Neural progenitor cell (in vitro differentiated cells): ENCODE measurements at regions not wholly inside any gene's neighbourhood (a gene's known extent, or its start where the extent isn't known, plus 50 kb on each side); places are given as distances from the start of the nearest gene placed in this dataset.

Source experiments
- EZH2phosphoT487 ChIP-seq: fragments of 200-600 bp; sonication (generic); IDR thresholded peaks from 2 replicates; pipeline ENCODE4 v1.6.1; 2017; ENCODE audit warnings: antibody characterized with exemption
- TF ChIP-seq, protein P1 (sequence below): fragments of 200-600 bp; sonication (generic); IDR thresholded peaks from 2 replicates; pipeline ENCODE4 v1.5.1; 2017; ENCODE audit warnings: antibody characterized with exemption, mild to moderate bottlenecking

DNA sequence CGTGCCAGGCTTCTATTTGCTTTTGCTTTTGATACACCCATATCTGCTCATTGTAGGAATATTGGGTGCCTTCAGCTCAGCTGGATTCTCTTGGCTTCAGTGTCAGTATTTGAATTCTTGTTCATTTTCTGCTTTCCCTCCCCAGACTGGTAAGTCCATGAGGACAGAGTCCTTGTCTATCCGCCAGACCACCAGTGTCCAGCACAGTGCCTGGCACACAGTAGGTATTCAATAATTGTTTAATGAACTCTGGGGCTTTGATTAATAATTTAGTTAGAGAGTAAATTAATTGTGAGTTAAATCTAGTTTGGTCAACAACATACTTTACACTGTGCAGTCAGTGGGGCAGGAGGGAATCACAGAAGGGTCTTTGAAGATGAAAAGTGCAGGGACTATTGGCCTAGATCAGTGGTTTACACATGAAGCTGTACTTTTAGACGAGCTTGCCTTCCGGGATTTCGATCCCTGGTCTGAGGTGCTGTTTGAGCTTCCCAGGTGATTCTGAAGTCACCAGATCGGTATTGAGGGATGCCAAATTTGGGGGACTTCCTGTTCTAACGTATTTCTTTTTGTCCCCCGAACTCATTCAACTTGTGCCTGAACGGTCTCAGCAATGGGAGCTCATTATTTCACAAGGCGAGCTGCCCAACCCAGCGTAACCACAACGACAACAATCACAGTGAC lies 119.1 kb upstream of the JUN start:
- TF ChIP-seq, protein P1, sequence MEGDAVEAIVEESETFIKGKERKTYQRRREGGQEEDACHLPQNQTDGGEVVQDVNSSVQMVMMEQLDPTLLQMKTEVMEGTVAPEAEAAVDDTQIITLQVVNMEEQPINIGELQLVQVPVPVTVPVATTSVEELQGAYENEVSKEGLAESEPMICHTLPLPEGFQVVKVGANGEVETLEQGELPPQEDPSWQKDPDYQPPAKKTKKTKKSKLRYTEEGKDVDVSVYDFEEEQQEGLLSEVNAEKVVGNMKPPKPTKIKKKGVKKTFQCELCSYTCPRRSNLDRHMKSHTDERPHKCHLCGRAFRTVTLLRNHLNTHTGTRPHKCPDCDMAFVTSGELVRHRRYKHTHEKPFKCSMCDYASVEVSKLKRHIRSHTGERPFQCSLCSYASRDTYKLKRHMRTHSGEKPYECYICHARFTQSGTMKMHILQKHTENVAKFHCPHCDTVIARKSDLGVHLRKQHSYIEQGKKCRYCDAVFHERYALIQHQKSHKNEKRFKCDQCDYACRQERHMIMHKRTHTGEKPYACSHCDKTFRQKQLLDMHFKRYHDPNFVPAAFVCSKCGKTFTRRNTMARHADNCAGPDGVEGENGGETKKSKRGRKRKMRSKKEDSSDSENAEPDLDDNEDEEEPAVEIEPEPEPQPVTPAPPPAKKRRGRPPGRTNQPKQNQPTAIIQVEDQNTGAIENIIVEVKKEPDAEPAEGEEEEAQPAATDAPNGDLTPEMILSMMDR: no peak
- TF ChIP-seq EZH2phosphoT487: no peak
